Large intestine (tissue), 3 donors: ENCODE measurements at regions not wholly inside any gene's neighbourhood (a gene's known extent, or its start where the extent isn't known, plus 50 kb on each side); places are given as distances from the start of the nearest gene placed in this dataset.
A peak's percentile ranks its signal among the peaks of the same experiment; 100 is the strongest.
"Not testable (repeated sequence)": the region's sequence is repeated elsewhere in the genome, so short reads cannot be mapped to it uniquely, and the experiment has no call there.

ENCODE experiments used
- DNase-seq, 2 donors: peaks; one replicate each; pipeline versions ENCODE4 v3.0.0 to v3.0.0-alpha.2; 2013
- H3K27ac ChIP-seq: one replicate; pipeline ENCODE4 v1.5.1; 2013; ENCODE audit warnings: low read length
- H3K27me3 ChIP-seq: 2 replicates; pipeline ENCODE4 v1.6.1; 2013; ENCODE audit warnings: low read length; ENCODE audit not compliant: control insufficient read depth, insufficient read depth
- H3K36me3 ChIP-seq: 2 replicates; pipeline ENCODE4 v1.6.1; 2013; ENCODE audit warnings: low read length; ENCODE audit not compliant: control insufficient read depth, insufficient read depth
- H3K4me1 ChIP-seq: one replicate; pipeline ENCODE4 v1.6.1; 2013; ENCODE audit warnings: low read length; ENCODE audit not compliant: control insufficient read depth, insufficient read depth
- H3K4me3 ChIP-seq: one replicate; pipeline ENCODE4 v1.5.1; 2013; ENCODE audit warnings: low read length
- H3K9me3 ChIP-seq: one replicate; pipeline ENCODE4 v1.6.1; 2013; ENCODE audit warnings: mild to moderate bottlenecking, low read depth, low read length, moderate library complexity; ENCODE audit not compliant: control insufficient read depth
- WGBS: methylation state at CpG from one replicate; pipeline ENCODE4 v1.1.5; 2013; ENCODE audit warnings: low lambda C conversion rate; ENCODE audit not compliant: insufficient coverage; 5-methylcytosine and 5-hydroxymethylcytosine counted together

DNA sequence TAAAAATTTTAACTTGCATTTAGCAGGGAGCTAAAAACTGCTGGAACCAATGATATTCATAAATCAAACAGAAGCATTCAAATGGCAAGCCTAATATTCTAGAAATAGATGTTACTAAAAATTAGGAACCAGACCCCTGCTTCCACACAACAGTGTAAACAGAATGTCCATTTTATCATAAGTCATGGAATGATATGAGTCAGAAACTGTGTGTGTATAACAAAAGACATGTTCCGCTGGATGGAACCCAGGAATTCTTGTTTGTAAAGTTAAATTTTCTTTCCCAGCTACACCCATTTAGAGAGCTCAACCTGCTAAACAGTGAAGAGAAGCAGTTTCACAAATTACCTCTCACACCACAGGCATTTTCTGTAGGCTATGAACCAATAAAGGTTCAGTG lies 131.1 kb upstream of the PTPN20 start:
- WGBS, result no CpG with 5 or more reads among the region's 1 CpG
- not testable (repeated sequence) for H3K27ac ChIP-seq, H3K4me1 ChIP-seq, H3K36me3 ChIP-seq, H3K27me3 ChIP-seq, H3K9me3 ChIP-seq, H3K4me3 ChIP-seq, DNase-seq

DNA sequence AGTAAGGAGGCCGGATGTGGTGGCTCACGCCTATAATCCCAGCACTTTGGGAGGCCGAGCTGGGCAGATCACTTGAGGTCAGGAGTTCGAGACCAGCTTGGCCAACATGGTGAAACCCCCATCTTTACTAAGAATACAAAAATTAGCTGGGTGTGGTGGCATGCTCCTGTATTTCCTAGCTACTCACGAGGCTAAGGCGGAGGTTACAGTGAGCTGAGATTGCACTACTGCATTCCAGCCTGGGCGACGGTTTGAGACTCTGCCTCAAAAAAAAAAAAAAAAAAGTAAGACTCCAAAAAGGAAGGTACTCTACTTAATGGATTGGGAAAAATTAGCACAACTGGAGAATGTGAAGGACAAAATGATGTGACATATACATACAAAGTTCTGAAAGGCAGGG lies 130.2 kb upstream of the PTPN20 start:
- H3K27ac ChIP-seq, H3K27me3 ChIP-seq, H3K4me3 ChIP-seq, DNase-seq, H3K9me3 ChIP-seq, H3K36me3 ChIP-seq, H3K4me1 ChIP-seq: not testable (repeated sequence)
- no CpG with 5 or more reads among the region's 8 CpGs for whole genome bisulfite sequencing

DNA sequence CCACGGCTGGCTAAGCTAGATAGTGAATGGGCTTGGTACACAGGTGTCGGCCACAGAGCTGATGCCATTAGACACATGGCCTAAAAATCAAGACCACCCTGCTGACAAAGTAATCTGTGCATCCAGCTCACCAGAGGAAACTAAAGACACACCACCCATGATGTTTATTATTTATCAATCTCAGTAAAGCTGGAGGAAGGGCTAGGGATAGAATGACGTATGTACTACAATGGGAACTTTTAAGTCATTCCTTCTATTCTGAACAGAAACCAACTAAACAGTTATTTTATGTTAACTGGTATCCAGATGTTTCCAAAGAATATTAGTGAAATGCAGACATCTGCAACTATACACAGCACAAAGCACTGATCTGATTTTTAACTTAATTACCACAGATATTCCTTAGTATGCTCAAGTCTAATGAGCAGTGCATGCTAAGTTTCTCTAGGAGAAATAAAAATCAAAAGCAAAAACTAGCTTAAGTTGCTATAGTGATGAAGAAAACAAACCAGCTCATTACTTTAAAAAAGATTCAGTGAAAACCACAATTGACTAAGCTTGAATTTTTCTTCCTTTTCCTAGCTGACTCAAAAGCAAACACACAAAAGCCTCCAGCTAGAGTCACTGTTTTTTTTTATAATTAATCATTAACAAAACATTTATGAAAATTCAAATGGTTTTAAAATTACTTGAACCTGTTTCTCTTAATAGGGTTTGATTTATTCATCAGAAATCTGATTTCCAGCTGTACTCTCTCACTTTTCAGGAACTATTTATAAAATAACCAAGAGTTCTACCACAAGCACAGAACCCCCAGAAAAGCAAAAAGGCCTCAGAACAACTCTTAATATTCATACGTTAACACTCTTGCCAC lies 129.0 kb upstream of the PTPN20 start:
- not testable (repeated sequence) for H3K9me3 ChIP-seq, H3K4me1 ChIP-seq, H3K27ac ChIP-seq, H3K4me3 ChIP-seq, H3K36me3 ChIP-seq, H3K27me3 ChIP-seq
- no CpG with 5 or more reads among the region's 4 CpGs for WGBS
- DNase-seq, result peak in 1 of 2 donors; percentile 1

- H3K4me1 ChIP-seq, H3K27me3 ChIP-seq, H3K36me3 ChIP-seq, H3K4me3 ChIP-seq, H3K9me3 ChIP-seq: not testable (repeated sequence)
- 60% methylated on average over 1 of the region's 2 CpGs for WGBS
- peak overlapping the region; percentile 17 for H3K27ac ChIP-seq
- peak; percentile 15 to 55 for DNase-seq
Measured at GRCh38 chr10:46784665-46785064, 126.6 kb upstream of the PTPN20 start.

- H3K27ac ChIP-seq, result peak overlapping the region; percentile 82
- peak in 1 of 2 donors; percentile 2 for DNase-seq
- WGBS, result no CpG with 5 or more reads among the region's 18 CpGs
Measured at GRCh38 chr10:46786125-46786517, 125.1 kb upstream of the PTPN20 start.

DNA sequence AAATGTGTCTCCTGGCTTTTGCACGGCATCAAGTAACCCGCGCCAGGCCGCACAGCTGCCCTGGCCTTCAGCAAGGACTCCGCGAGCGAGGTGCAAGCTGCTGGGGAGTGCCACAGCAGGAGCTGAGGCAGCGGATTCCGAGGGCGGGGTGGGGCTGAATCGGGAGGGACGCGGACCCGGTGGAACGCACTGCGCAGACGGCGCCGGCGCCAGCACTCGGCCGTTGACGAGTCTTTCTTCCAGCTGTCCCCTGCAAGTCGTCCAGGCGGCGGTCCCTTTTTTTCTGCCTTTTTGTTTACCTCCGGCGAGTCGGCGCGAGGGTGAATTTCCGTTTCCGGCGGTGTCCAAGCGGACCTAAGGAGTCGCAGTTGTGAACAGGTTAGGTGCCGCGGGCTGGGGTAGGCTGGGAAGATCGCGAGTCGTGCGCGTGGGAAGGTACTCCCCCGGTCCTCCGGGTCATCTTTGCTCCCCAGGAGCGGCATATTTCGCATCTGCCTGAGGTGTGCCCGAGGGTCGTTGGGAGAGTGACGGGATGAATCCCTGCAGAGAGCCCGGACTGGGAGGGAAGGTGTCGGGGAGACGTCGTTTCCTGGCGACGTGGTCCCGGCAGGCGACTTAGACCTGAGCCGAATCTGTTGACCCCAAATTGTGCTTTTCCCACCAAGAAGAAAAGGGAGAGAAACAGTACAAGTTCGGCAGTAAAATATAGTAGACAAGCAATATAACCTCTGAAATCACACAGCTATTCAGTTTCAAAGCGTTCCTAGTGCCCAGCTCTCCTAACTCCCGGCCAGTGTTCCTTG lies 124.5 kb upstream of the PTPN20 start:
- WGBS, result no CpG with 5 or more reads among the region's 62 CpGs
- not testable (repeated sequence) for H3K36me3 ChIP-seq, H3K27me3 ChIP-seq, H3K9me3 ChIP-seq, H3K4me1 ChIP-seq
- Histone ChIP-seq H3K4me3 (peak overlapping the region; percentile 72), H3K27ac (peak overlapping the region; percentile 90)
- peak; percentile 57 to 83 for DNase-seq

More at GRCh38 chr10:46786125-46786517, 125.1 kb upstream of the PTPN20 start:
- not testable (repeated sequence) for H3K9me3 ChIP-seq, H3K4me1 ChIP-seq, H3K27me3 ChIP-seq, H3K36me3 ChIP-seq
- peak overlapping the region; percentile 31 for H3K4me3 ChIP-seq

- Histone ChIP-seq H3K4me3 (peak overlapping the region; percentile 72), H3K27me3 (no peaks in the 10 kb centered on the region), H3K27ac (peak overlapping the region; percentile 90), H3K36me3 (no peaks in the 10 kb centered on the region), H3K9me3 (no peaks in the 10 kb centered on the region), H3K4me1 (no peaks in the 10 kb centered on the region)
- DNase-seq, result peak; percentile 49 to 53
- WGBS, result no CpG with 5 or more reads among the region's 6 CpGs
Measured at GRCh38 chr10:46787321-46787615, 124.0 kb upstream of the PTPN20 start.

DNA sequence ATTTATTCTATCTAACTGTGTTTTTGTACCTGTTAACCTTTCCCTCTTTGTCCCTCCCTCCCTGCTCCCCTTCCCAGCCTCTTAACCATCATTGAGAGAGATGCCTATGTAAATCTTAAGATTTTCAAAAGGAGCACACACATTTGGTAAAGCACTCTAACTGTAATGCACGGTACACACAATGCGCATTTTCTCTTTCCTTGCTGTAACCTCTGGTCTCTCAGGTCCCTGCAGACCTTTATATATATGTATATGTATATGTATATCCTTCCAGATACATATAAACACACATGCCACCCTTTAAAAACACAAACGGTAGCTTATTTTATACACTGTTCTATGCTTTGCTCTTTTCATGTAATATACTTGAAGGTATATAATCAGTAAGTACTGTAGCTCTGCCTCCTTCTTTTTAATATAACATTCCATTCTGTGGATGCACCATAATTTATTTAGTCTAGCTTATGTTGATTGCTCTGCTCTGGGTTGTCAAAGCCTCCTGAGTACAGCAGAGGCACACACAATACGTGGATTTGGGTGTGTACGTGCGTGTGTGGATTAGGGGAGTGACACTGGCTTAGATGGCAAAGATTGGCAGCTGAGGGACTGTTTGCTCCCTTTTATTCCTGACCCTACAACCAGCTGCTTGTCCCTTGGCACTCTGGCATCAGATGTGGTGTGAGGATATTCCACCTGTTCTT lies 118.4 kb upstream of the PTPN20 start:
- not testable (repeated sequence) for H3K36me3 ChIP-seq, H3K4me1 ChIP-seq, DNase-seq, H3K27ac ChIP-seq, H3K27me3 ChIP-seq, H3K9me3 ChIP-seq, H3K4me3 ChIP-seq
- WGBS, result no CpG with 5 or more reads among the region's 6 CpGs

- not testable (repeated sequence) for H3K27me3 ChIP-seq
- WGBS, result 100% methylated on average over 1 of the region's 4 CpGs
Measured at GRCh38 chr10:46796351-46796750, 114.9 kb upstream of the PTPN20 start.

DNA sequence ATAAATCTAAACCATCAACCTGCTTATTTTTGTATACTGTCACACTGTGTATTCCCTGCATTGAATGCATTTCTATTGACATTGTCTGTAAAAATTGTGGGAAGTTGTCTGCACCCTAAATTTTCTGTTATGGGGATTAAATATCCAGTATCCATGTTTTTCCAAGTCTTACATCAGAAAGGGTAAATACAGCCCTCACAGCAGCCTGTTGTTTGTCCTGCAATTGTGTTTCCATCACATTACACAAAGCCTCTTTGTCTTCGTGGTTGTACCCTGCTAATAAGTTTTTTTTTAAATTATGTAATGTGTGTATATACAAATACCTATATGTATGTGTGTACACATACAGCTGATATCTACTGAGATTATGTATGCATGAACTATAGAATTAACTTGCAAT lies 109.2 kb upstream of the PTPN20 start:
- no CpG with 5 or more reads among the region's 1 CpG for WGBS
- not testable (repeated sequence) for H3K9me3 ChIP-seq, H3K4me1 ChIP-seq, H3K36me3 ChIP-seq, H3K27me3 ChIP-seq, H3K4me3 ChIP-seq, H3K27ac ChIP-seq, DNase-seq

More at GRCh38 chr10:46796351-46796750, 114.9 kb upstream of the PTPN20 start:
- not testable (repeated sequence) for H3K27ac ChIP-seq, H3K36me3 ChIP-seq, DNase-seq, H3K4me1 ChIP-seq, H3K9me3 ChIP-seq, H3K4me3 ChIP-seq
